NK-92 treated with Interleukin-12 subunit alpha and Interleukin-12 subunit beta, amount 100 ng/mL, for 24 hours (cell line): ENCODE measurements at regions not wholly inside any gene's neighbourhood (a gene's known extent, or its start where the extent isn't known, plus 50 kb on each side); places are given as distances from the start of the nearest gene placed in this dataset.

Source experiments
- DNase-seq: peaks from one replicate; lab custom pipeline; 2025; lab: John Stamatoyannopoulos, UW

DNA sequence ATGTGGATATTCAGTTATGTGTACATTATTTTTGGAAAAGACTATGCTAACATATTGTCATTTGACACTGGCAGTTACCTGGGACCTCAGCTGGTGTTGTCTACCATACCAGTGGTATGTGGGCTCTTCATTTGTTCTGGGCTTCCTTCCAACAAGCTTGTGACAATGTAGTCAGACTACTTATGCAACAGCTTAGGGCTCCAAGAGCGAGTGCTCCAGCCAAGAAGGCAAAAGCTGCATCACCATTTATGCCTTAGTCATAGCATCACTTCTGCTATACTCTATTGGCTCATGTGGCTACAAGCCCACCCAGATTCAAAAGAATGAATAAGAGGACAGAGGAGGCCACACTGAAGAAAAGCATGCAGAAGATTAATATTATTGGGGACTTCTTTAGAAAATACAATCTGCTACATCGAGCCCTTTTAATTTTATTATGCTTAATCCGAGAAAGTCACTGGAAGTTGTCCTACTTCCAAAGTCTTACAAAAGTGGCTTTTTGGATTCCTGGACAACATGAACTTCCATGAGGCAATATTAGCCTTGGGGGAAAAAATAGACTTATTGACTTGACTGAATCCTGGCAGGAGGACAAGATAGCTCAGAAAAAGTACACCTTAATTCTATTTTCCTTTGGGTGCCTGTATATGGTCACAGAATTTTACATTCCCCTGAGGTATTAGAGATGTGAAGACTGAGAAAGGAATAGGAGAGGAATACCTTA lies 529.4 kb upstream of the HTR2A start:
- DNase-seq = no peak

DNA sequence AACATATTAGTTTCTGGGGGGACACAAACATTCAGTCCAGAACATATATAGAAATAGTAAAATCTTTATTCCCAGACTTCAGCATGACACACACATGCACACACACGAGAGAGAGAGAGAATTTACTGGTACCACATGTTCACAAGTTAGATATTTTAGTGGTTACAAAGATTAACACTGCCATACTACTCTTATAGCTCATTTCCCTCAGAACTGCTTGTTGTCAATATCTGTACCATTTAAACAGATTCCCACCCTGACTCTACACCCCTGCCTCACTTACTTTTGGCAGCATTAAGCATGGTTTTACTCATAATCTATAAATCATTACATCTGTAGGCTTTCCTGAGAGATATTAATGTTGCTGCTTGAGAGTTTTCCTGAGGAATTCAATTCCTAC lies 524.7 kb upstream of the HTR2A start:
- DNase-seq = no peak

DNA sequence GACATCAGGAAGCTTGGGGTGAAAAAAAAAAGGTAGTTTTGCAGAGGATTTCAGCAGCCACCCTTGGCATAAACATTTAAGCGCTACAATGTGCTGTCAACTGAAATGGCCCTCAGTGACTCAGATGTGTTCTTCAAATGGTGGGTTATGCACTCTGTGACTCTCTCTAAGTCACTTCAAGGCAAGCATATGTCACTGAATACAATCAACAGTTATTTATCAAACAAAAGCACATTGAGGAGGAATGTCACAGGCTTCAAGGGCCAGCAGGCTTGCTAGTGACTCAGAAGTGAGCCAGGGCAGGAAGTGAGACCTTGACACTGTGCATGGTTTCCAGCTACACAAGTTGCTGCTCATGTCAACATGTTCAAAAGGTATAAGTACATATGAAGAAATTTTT lies 523.7 kb upstream of the HTR2A start:
- DNase-seq = no peak

DNA sequence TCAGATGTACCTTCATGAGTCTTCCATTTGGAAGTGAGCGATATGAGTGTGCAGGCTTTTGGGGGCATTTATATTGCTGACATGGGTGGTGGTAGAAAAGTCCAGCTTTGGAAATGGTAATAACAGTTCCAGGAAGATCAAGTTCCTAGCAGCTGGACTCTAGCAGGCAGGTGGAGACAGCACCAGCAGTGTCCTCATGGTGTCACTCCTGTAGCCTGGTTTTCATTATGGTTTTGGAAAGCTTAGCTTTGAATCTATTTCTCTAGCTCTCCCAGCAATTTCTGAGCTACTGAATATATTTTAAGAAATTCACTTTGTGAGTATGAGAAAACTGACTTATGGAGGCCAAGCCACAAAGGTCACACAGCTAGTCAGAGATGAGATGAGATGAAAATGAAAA lies 523.2 kb upstream of the HTR2A start:
- DNase-seq = no peak

DNA sequence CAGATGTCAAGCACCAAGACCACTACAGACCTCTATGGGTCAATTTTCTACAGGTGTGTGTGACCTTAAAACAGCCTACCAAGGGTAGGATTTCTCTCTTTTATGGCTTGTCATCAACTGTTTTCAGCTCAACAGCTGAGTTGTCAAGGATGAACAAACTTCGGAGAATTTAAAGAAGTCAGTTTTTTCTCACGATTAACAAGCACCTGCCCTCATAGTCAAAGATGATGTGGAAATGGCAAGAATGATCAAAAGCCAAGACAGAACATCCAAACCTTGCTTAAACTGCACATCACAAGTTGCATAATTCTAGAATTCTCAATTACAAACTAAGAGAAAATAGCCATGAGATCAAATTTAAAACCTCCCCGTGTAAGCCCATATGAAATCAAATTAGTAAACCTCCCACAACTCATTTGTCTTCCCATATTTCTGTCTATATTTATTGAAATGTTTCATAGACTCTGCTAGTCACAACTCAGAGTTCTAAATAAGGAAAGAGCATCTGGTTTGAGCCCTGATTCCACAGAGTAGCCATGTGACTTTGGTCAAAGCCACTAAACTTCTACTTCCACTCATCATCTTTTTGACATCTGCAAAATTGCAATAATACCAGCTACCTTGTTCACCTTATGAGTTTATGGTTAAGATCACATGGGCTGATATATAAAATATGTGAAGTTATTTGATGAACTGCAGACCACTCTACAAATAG lies 521.5 kb upstream of the HTR2A start:
- DNase-seq = no peak

DNA sequence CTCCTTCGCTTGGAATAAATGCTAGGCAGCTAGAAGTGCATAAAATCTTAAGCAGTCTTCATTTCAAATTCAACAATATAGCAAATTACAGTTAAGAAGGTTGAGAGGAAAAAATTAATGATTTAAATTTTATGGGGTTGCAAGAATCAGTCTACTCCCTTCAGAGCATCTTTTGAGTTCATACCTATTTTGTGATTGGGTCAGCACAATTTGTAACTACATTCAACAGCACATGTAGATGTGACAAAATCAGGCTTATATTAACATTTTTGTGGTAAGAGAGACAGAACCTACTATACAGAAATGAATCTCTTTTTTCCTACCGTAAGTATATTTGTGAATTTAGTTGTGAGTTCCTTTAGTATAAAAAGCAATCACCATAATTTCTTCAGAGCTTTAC lies 520.6 kb upstream of the HTR2A start:
- no peak for DNase-seq

DNA sequence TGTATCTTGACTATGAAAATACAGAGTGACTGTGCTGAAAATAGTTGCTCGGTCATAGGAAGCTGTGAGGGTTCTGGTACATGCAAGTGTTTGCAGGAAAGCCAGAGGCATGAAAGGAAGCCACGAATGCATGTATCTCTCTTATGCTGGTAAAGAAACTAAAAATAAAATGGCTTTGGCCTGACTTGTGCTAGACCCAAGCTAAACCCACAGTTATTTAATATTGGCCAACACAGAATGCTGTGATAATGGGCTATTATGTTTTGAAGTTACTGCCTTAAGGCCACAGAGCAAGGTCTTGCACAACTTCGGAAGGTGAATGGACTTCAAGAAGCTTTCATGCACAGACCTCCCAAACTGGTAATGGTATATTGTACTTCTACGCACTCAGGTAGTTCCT lies 518.2 kb upstream of the HTR2A start:
- no peak for DNase-seq

DNA sequence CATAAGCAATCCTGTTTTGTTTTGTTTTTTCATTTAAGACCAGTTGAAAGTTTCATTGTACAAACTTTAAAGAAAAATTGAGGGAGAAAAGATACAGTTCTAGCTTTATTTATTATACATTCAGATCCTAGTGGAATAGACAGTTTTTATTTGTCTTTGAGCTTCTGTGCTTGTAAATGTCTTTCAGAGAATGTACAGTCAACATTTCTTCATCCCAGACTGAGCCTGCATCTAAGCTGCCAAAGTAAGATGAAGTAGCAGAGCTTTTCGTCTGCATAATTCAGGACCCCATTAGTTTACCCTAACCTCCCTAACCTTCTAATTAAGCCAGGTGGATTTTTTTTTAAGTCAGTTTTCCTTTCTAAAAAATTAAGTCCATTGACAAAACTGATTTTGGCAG lies 516.7 kb upstream of the HTR2A start:
- DNase-seq = no peak

DNA sequence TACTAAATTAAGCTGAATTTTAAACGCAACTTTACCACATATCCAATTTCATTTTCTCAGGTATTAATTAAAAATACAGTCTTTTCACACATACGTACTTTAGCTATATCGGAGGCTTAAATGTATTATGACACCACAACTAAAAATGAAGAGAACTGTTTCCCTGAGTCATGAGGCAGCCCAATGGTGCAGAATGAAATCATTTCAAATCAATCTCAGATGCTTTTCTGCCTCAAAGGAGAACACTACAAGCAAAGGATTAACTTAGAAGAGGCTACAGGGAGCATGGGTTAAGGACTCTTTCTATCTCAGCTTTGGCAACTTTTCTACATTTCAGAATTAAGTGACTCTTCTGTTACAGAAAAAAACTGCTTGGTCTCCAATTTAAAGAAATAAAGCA lies 516.3 kb upstream of the HTR2A start:
- DNase-seq = no peak

DNA sequence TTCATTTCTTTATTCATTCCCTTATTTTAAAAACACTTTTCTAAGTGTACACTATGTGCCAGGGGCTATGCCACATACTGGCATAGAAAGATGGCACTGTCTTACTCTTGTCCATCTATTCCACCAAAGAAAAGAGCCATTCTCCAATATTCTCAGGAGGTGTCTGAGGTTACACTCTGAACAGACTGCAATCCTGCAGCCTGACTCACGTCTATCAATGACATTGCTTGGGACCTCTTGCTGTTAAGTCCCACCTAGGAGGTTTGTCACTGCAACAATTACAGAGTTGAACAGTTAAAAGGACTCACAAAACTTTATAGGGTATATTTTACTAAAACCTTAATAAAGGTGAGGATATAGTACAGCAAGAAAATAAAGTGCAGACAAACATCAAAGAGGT lies 512.9 kb upstream of the HTR2A start:
- DNase-seq = no peak

DNA sequence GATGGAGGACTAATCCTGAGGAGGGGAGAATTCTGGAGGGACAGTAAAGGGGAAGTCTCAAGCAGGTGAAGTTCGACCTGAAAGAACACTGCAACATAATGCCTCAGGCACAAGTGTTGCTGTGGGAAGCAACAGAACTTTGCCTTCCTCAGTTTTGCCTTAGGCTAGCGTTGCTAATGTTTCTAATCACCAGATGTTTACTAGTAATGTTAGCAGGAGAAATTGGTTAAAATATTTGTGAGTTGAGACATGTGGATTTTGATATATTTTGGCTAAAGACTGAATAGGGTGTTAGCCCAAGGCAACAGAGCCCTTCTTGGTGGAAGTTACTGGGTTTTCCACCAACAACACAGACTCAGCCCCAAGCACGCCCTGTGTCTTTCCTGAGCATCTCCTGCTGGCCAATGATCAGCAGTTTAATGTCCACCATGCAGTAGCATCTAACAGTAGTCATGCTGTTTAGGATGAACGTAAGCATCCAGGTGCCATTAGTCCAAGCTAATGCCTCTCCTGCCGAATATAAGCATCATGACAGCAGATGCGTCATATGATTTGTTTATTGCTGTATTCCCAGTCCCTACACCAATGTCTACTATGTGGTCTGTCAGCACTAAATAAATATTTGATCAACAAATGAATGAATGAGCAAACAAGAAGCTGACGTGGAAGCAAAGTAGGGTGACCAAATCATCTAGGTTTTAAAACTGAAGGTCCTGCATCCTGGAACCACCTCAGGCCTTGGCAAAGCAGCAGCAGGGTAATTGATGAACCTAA lies 511.9 kb upstream of the HTR2A start:
- DNase-seq = no peak

DNA sequence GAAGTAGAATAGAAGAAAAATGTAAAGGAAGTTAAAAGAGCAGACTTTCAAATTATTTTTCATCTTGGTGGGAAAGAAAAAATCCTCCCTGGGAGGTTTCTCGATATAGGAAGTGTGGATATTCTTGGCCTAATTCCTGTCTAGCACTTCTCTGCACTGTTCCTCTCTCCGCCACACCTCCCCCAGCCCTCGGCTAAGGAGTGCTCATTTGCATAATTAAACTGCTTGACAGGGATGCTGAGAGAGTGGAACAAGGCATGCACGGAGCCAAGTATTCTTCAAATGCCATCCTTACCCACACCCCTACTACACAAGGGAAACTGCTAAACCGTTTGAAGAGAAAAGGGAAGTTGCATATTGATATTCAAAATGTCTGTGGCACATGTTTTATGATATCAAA lies 511.0 kb upstream of the HTR2A start:
- DNase-seq = no peak

DNA sequence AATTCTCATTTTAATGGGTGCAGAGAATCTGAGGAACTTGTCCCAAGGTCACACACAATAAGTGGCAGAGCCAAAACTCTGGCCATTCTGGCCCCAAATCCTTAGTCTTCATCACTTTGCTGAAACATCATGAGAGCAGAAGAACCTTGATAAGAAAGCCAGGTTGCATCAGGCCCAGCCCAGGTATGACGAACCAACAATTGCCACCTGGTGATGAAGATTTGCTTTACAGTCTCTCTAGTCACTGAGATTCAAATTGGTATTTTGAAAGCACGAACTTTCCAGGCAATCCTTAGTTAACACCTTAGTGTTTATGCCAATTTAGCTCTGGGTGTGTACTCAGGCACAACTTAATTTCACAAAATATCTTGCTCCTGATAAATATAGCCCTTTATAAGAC lies 502.7 kb upstream of the HTR2A start:
- no peak for DNase-seq

DNA sequence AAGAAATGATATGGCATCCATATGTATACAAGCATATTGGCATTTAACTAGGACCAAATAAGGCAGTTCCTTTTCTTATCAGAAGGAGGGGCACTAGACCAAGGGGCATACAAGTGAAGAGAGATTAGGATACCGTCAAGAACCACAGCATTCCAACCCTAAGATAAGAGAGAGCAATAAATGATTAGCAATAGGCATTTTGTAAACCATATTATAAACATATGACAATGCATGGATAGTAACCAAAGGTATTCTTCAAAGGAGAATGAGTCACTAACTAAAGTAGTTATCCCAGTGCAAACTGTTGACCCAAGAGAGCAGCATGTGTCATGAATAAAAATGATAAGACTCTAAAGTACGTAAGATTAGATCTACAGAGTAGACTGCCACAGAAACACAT lies 500.9 kb upstream of the HTR2A start:
- DNase-seq = no peak

DNA sequence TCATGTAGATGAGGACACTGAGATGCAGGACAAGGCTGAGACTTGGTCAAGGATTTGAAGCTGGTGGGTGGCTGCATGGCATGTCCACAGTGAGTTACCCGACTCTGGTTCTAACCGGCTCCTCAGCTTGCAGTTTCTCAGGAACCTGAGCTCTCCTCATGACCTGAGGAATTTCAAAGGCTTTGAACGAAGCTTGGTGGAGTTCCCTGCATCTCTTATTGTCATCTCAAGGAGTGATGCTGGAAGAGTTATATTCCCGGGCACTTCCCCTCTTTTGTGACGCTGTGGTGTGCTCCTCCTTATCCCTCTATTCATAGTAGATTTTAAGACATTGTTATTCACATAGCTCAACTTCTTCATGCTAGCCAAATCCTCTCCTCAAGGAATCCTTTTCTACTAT lies 500.1 kb upstream of the HTR2A start:
- DNase-seq = no peak

DNA sequence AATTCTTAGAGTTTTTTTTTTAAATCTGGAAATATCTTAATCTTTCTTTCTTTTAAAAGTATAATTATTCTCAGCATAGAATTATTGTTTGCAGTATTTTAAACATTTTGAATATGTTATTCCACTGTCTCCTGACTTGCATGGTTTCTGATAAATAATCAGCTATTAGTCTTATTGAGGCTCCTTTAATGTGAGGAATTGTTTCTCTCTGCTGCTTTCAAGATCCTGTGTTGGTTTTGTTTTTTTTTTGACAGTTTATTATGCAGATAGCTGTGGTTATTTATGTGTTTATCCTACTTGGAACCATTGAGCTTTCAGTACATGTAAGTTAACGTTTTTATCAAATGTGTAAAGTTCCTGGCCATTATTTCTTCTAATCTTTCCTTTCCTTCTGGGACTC lies 477.9 kb upstream of the HTR2A start:
- no peak for DNase-seq

DNA sequence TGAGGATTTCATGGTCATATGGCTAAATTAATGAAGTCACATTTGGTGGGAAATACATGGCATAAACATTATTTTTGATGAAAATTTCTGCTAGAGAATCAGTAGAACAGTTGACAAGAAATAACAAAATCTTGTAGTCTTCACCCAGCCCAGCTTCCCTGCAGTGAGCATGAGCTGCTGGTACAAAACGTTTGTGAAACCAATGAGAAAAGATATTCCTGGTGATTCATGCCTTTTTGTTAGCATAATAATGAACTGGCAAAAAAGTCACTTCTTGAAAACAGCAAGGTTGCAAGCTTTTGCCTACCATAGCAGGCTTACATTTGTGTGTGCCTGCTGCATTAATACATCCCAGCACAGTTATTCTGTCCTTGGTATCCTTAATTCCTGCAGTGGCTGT lies 475.9 kb upstream of the HTR2A start:
- DNase-seq = no peak

DNA sequence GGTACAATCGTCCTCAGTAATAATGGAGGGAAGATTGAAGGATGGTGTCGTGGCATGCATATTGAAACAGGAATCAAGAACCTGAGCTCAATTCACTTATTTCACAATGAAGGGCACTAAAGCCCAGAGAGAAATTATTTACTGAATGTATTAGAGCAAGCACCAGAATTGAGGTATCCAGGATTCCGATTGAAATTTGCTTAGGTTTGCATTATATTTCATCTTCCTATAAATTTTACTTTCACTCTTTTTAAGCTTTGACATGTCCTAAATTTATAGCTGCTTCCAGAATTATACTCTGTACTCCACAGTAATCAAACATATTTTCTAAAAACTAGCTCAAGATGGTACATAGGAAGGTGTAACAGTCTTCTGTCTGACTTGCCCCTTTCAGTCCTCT lies 454.9 kb upstream of the HTR2A start:
- no peak for DNase-seq

DNA sequence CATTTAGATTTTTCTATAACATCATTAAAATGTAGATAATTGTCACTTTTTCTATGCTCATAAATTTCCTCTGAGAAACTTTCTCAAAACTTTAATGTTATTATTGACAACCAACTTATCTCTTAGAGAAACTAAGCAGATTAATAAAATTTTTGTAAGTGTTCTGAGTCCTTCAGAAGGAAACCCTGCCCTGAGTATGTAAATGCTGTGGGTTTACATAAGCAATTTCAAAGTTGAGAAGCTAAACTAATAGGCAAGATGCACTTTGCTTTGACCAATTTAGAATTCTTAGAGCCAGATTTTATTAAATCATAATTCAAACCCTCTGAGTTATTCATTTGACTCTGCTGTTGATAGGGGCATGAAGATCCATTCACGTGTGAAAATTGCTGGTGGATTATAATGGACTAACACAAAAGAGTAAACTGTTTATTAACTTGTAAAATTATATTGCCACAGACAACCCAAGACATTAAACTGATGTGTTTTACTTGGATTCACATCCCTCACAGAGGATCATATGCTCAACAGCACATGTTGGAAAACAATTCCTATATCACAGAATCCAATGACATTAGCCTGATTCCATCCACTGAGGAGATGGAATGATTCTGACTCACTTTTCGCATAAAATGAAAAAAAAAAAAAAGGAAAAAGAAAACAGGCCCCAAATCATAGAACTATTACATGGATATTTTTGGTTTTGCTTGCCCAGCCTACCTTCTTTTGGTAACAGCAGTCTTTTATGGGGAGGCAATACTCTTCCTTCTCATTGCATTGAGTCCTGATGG lies 453.7 kb upstream of the HTR2A start:
- no peak for DNase-seq

DNA sequence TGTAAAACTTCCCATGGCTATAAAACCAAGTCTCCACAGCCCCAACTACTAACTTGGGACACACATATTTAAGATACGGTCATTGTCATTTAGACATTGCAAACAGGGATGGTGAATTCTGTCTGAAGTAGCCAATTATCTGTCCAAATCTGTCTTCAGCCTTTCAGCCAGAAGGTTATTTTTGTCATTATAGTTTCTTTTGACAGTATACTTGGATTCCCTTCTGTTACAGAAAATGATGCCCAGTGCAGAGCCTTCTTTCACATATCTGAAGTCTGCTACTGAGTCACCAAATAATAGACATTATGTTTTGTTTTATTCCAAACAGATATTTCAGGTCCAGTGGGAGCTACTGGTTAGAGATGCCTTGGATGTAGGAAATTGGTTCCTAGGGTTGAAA lies 452.4 kb upstream of the HTR2A start:
- DNase-seq = no peak

DNA sequence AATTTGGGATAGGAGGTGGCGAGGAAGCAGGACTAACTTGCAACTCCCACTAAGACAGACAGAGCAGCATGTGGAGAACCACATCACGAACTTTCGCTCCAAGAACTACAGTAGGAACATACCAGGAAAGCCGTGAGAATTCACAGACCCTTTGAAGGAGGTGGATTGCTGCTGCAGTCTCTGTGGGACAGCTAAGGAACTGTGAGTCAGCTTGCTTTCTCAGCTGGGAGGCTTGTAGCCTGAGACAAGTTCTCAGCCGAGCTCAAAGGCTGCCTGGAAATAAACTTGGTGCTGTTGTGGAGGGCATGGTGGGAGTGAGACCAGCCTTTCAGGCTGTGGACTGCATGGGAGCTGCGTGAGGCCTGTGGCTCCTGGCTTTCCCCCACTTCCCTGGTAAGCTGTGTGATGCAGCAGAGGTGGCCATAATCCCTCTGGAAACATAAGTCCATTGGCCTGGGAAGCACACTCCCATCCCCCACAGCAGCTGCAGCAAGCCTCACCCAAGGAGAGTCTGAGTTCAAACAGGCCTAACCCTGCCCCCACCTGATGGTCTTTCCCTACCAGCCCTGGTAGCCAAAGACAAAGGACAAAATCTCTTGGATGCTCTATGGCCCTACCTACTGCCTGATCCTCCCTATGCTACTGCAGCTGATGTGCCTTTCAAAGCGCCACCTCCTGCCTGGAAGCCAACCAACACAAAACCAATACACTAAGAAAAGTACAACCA lies 441.1 kb upstream of the HTR2A start:
- DNase-seq = no peak

DNA sequence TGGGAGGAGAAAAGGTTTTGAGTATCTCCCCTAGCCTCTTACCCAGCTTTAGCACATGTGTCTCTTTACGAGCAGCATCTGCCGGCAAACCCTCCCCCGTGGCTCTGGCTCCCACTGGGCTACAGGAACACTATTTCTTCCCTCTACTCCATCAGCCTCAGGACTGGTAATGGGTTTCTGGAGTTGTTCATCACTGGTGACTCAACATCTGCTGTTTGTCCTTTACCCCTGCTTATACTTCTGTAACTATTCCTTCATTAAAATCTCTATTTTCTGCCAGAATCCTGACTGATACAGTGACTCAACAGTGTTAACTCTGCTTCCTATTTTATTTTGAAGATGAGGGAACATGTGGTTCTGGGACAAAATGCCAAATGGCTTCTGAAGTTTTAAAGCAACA lies 437.3 kb upstream of the HTR2A start:
- no peak for DNase-seq
